Astrocyte (in vitro differentiated cells and primary cell): ENCODE measurements at regions not wholly inside any gene's neighbourhood (a gene's known extent, or its start where the extent isn't known, plus 50 kb on each side); places are given as distances from the start of the nearest gene placed in this dataset.

Experiments
- DNase-seq: peaks from one replicate; pipeline ENCODE4 v3.0.0-alpha.2; 2010; ENCODE audit warnings: low read depth
- FAIRE-seq: peaks from 2 replicates; lab custom pipeline; 2011; peaks lifted over from hg19 to GRCh38; lab: Jason Lieb, UNC
- H2AFZ ChIP-seq: 2 replicates; pipeline ENCODE4 v1.6.0; 2012; ENCODE audit warnings: low read depth, low read length, inconsistent platforms
- H3K27ac ChIP-seq: 2 replicates; pipeline ENCODE4 v1.5.1; 2011; ENCODE audit warnings: low read depth, low read length, inconsistent platforms
- H3K27me3 ChIP-seq: 2 replicates; pipeline ENCODE4 v1.6.0; 2011; ENCODE audit warnings: low read length, inconsistent platforms; ENCODE audit not compliant: insufficient read depth
- H3K36me3 ChIP-seq: 2 replicates; pipeline ENCODE4 v1.5.1; 2011; ENCODE audit warnings: low read length, inconsistent platforms; ENCODE audit not compliant: insufficient read depth
- H3K4me1 ChIP-seq: 2 replicates; pipeline ENCODE4 v1.5.1; 2011; ENCODE audit warnings: low read length, inconsistent platforms; ENCODE audit not compliant: insufficient read depth
- H3K4me2 ChIP-seq: 2 replicates; pipeline ENCODE4 v1.6.0; 2012; ENCODE audit warnings: low read length, inconsistent platforms
- H3K4me3 ChIP-seq: 2 replicates; pipeline ENCODE4 v1.5.1; 2011; ENCODE audit warnings: low read depth, mild to moderate bottlenecking, low read length, inconsistent platforms; ENCODE audit not compliant: insufficient read depth
- H3K79me2 ChIP-seq: 2 replicates; pipeline ENCODE4 v1.6.0; 2012; ENCODE audit warnings: mild to moderate bottlenecking, low read length, inconsistent platforms; ENCODE audit not compliant: insufficient read depth
- H3K9ac ChIP-seq: 2 replicates; pipeline ENCODE4 v1.6.0; 2012; ENCODE audit warnings: mild to moderate bottlenecking, low read length, inconsistent platforms
- H3K9me3 ChIP-seq: 2 replicates; pipeline ENCODE4 v1.5.1; 2012; ENCODE audit warnings: low read depth, mild to moderate bottlenecking, low read length, inconsistent platforms; ENCODE audit not compliant: insufficient read depth
- H4K20me1 ChIP-seq: 2 replicates; pipeline ENCODE4 v1.6.0; 2012; ENCODE audit warnings: low read length, inconsistent platforms; ENCODE audit not compliant: insufficient read depth
- H3K27ac Mint-ChIP-seq: one replicate; pipeline ENCODE4 v1.8.0; 2021; ENCODE audit warnings: mild to moderate bottlenecking, mixed read lengths; ENCODE audit not compliant: unreplicated experiment
- H3K27me3 Mint-ChIP-seq: one replicate; pipeline ENCODE4 v1.8.0; 2021; ENCODE audit warnings: low read depth, mixed read lengths; ENCODE audit not compliant: unreplicated experiment
- H3K36me3 Mint-ChIP-seq: one replicate; pipeline ENCODE4 v1.8.0; 2021; ENCODE audit warnings: low read depth, mixed read lengths; ENCODE audit not compliant: unreplicated experiment
- H3K4me1 Mint-ChIP-seq: one replicate; pipeline ENCODE4 v1.8.0; 2021; ENCODE audit warnings: low read depth, mixed read lengths; ENCODE audit not compliant: unreplicated experiment
- H3K4me3 Mint-ChIP-seq: one replicate; pipeline ENCODE4 v1.8.0; 2021; ENCODE audit warnings: mild to moderate bottlenecking, moderate library complexity, mixed read lengths; ENCODE audit not compliant: unreplicated experiment
- H3K9me3 Mint-ChIP-seq: one replicate; pipeline ENCODE4 v1.8.0; 2021; ENCODE audit warnings: mild to moderate bottlenecking, mixed read lengths; ENCODE audit not compliant: unreplicated experiment
- CTCF ChIP-seq: IDR thresholded peaks from 2 replicates; pipeline ENCODE4 v1.5.1; 2011; ENCODE audit warnings: low read depth, mild to moderate bottlenecking, inconsistent platforms, low read length, moderate library complexity; ENCODE audit not compliant: insufficient read depth
- EZH2 ChIP-seq: IDR thresholded peaks from 2 replicates; pipeline ENCODE4 v1.6.1; 2012; ENCODE audit warnings: mild to moderate bottlenecking, low read length, inconsistent platforms; ENCODE audit not compliant: insufficient read depth

GRCh38 chr11:21704539-21704938 lies 488.3 kb upstream of the ANO5 start:
- Histone ChIP-seq H2AFZ (no peak overlapping the region), H3K9ac (no peak overlapping the region), H3K4me3 (no peak overlapping the region), H3K27ac (no peak overlapping the region), H3K79me2 (no peaks in the 10 kb centered on the region), H3K4me1 (no peaks in the 10 kb centered on the region), H3K36me3 (no peaks in the 10 kb centered on the region), H3K9me3 (peaks cover 2% of the 10 kb centered on the region), H3K27me3 (no peaks in the 10 kb centered on the region), H4K20me1 (no peaks in the 10 kb centered on the region), H3K4me2 (no peak overlapping the region)
- H3K4me3 Mint-ChIP-seq = no peak overlapping the region
- H3K27ac Mint-ChIP-seq = no peak overlapping the region
- FAIRE-seq (no peak), DNase-seq (no peak)
- TF ChIP-seq EZH2 (no peak), CTCF (no peak)
- no peaks in the 10 kb centered on the region for H3K4me1 Mint-ChIP-seq
- H3K9me3 Mint-ChIP-seq = no peaks in the 10 kb centered on the region
- H3K27me3 Mint-ChIP-seq = no peaks in the 10 kb centered on the region
- H3K36me3 Mint-ChIP-seq = no peaks in the 10 kb centered on the region

DNA sequence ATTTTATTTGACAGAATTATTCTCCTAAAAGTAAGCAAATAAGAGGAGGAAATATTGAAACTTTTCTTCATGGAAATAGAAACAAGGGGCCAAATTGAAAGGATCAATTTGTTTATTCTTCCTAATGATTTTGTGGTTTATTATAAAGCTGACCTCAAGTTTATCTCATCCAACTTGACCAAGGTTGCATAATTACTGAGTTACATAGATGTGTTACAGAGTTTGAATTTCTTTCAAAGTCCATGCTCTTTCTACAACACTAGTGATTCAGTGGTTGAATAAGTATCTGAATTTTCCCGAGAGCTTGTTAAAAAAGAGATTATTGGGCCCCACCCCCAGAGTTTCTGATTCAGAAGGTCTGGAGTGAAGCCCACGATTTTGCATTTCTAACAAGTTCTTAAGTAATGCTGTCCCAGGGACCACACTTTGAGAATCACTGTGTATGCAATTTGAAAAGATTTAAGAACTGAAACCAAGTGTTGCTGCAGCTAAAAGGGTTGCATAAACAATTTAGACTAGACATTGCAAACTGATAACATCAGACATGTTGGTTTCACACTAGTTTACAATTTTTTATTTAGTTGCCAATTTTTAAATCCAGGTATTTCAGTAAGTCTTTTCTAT lies 485.7 kb upstream of the ANO5 start:
- FAIRE-seq (no peak), DNase-seq (no peak)
- Histone ChIP-seq H3K4me1 (no peaks in the 10 kb centered on the region), H2AFZ (no peak overlapping the region), H3K27ac (no peak overlapping the region), H3K4me2 (no peak overlapping the region), H3K9ac (no peak overlapping the region), H3K36me3 (no peaks in the 10 kb centered on the region), H4K20me1 (no peaks in the 10 kb centered on the region), H3K9me3 (peaks cover 2% of the 10 kb centered on the region), H3K4me3 (no peak overlapping the region), H3K27me3 (no peaks in the 10 kb centered on the region), H3K79me2 (no peaks in the 10 kb centered on the region)
- Mint-ChIP-seq H3K4me1 (no peaks in the 10 kb centered on the region), H3K9me3 (no peaks in the 10 kb centered on the region), H3K36me3 (no peaks in the 10 kb centered on the region), H3K4me3 (no peak overlapping the region), H3K27ac (no peak overlapping the region), H3K27me3 (no peaks in the 10 kb centered on the region)
- TF ChIP-seq CTCF = no peak
- TF ChIP-seq EZH2 = no peak

GRCh38 chr11:21710809-21711208 lies 482.1 kb upstream of the ANO5 start:
- H3K4me1 ChIP-seq = no peaks in the 10 kb centered on the region
- H3K4me3 Mint-ChIP-seq = no peak overlapping the region
- TF ChIP-seq EZH2 (no peak), CTCF (no peak)
- H3K4me3 ChIP-seq = no peak overlapping the region
- no peak overlapping the region for H3K27ac ChIP-seq
- DNase-seq (no peak), FAIRE-seq (no peak)
- no peaks in the 10 kb centered on the region for H3K4me1 Mint-ChIP-seq
- no peak overlapping the region for H3K4me2 ChIP-seq
- H3K9me3 Mint-ChIP-seq = no peaks in the 10 kb centered on the region
- H3K27me3 ChIP-seq = no peaks in the 10 kb centered on the region
- peaks cover 2% of the 10 kb centered on the region for H3K9me3 ChIP-seq
- no peaks in the 10 kb centered on the region for H3K27me3 Mint-ChIP-seq
- no peak overlapping the region for H3K9ac ChIP-seq
- H3K79me2 ChIP-seq = no peaks in the 10 kb centered on the region
- H3K36me3 ChIP-seq = no peaks in the 10 kb centered on the region
- no peaks in the 10 kb centered on the region for H3K36me3 Mint-ChIP-seq
- no peaks in the 10 kb centered on the region for H4K20me1 ChIP-seq
- no peak overlapping the region for H3K27ac Mint-ChIP-seq
- H2AFZ ChIP-seq = no peak overlapping the region
